CD1c-positive myeloid dendritic cell (primary cell): ENCODE measurements at regions not wholly inside any gene's neighbourhood (a gene's known extent, or its start where the extent isn't known, plus 50 kb on each side); places are given as distances from the start of the nearest gene placed in this dataset.
"Not testable (repeated sequence)": the region's sequence is repeated elsewhere in the genome, so short reads cannot be mapped to it uniquely, and the experiment has no call there.

Experiments
- DNase-seq: peaks from one replicate; pipeline ENCODE4 v3.0.0-alpha.2; 2016; ENCODE audit errors: extremely low spot score

DNA sequence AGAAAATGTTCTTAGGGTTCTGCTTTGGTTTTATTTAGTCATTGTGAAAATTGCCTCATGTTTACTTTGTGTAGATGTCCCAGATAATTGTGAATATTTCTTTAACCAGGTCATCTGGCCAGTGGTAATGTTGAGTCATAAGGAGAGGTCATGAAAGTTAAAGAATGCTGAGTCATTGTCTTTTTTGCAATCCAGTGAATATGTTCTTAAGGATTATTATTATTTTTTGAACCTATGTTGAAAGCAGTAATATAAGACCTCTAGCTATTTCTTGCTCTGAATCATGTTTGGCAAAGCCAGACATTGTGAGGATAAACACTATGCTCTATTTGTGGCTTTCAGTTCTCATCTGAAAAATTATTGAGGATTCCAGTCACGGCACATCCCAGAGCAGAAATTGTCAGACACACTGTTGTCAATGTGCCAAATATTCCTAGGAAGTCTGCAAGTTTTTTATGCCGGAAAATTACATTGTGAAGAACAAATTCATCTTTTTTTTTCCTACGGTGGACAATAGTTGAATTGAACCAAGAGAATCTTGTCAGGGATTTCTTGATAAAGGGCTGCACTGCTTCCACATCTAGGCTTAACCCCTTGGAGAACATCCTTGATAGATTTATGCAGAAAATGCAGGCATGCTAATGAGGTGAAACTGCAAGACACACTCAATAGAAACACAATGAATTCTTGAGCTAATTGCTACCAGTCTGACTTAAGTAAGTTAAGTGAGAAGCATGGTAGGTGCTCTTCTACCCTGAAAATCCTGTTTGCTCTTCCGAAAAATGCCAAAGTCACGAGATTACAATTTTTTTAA lies 369.6 kb downstream of the ATP23 start:
- DNase-seq, result no peak

DNA sequence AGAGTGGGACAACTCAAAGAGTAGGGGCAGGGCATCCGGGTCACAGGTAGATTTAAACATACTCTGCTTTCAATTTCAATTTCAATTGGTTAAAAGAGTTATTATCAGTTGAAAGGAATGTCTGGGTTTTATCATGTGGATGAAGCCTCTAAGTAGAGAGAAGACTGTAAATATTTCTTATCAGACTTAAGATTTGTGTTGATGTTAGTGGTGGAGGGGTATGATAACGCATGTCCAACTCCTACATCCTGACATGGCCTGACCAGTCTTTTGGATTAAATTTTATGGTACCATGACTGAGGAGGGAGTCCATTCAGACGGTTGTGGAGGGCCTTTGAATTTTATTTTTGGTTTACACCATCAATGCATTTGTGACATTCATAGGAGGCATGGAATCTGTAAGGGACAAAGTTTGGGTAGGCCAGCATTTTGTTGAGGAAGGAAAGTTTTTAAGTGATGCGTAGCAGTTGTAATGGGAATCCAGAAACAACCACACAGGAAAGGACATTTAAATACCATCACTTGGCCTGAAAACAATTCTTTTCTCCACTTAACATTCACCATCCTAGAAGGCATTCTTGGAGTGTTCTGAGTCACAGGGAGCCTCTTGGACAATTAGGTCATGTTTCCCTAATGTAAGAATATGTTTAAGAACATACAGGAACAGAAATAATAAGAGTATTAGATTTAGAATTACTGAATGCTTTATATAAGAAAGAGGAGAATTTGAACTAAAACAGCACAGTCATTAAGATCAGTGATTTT lies 371.9 kb downstream of the ATP23 start:
- DNase-seq, result no peak

DNA sequence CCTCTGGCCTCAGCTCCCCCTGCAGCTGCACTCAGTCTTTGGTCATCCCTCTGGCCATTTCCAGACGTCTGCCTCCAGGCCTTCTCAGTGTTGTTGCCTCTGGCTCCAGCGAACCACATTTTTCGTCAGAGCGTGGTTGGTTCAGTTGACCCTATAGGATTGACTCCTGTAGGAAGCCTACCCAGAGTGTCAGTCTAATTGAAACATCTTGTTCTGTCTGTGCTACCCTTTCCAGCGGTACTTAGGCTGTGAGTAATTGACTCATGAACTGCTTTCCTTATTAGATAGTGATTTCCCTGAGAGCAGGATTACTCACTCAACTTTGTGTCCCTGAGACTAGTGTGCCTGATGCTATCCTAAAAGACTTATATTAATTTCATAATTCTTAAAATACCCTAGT lies 373.2 kb downstream of the ATP23 start:
- DNase-seq, result no peak

DNA sequence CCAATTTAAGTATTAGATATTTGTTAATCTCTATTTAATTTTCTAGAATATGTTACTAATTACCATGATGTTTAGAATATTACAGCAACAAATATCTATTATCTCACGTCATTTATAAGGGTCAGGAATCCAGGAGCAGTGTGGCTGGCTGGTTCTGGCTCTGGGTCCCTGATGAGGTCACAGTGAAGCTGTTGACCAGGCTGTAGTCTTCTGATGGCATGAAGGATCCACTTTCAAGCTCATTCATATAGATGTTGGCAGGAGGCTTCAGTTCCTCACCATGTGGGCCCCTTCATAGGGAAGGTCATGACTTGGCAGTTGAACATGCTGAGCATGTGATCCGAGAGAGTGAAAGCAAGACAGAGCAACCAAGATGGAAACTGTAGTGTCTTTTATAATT lies 375.6 kb downstream of the ATP23 start:
- DNase-seq, result no peak

DNA sequence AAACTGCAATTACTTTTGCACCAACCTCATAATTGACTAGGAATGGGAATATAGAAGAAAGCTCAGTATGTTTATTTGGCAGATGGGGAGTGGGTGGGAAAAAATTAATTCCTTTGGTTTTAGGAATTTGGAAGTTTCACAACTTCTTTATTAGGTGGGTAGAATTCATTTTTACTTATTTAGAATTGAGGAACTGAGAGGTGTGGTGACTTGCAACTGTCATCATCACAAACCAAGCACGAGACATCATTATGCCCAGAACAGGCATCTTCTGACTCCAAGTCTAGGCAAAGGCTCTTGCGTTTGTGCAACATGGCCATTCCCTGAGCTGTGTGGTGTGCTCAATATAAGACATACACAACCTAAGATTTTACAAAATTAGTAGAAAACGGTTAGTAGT lies 380.0 kb downstream of the ATP23 start:
- peak; percentile 36 for DNase-seq

DNA sequence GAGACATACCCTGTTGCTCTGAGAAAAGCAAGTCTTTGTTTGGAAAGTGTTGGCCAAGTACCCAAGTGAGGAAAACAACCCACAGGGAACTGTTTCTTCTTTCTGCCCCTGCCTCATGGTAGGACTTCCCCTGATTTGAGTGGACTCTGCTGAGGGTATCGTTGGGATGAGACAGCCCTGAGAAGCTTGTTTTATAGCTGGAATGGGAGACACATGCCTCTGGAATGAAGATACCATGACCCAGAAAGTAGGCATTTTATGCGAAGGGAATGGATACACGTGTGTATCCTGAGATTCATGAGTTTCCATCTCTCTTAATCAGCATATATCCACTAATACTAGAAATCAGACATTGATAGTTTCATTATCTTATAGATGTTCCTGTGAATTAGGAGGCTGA lies 382.3 kb downstream of the ATP23 start:
- no peak for DNase-seq

DNA sequence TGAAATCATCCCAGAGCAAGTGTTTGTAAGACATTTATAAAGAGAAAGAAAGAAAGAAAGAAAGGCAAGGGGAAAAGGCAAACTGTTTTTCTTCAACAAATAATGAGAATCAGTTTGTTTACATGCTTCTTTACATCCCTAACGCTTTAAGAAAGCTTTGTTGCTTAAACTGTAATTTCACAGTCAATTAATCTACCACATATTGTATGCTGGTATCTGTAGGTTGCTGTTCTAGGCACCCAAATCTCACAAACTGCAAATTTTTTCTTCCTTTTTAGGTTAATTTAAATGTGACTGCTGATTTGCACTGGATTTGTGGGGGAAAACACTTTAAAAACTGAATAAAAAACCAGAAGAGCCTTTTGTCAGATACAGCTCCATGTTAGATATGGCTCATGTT lies 384.2 kb downstream of the ATP23 start:
- no peak for DNase-seq

DNA sequence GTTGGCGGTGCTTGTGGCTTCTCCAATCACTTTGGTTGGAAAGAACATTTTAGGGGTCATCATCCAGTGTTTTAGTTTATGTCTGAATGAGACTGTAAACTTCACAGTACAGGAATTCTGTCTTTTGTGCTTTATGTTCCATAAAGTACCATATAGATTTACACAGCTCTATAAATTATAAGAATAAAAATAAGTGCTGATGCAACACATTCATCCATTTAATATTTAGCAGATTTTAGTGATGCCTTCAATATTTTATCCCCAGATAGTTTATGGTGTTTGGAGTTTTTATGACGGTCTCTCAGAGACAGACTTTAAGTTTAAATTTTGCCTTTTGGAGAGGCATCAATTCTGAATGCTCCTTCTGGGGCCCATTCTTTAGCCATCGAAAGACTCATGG lies 385.2 kb downstream of the ATP23 start:
- no peak for DNase-seq

DNA sequence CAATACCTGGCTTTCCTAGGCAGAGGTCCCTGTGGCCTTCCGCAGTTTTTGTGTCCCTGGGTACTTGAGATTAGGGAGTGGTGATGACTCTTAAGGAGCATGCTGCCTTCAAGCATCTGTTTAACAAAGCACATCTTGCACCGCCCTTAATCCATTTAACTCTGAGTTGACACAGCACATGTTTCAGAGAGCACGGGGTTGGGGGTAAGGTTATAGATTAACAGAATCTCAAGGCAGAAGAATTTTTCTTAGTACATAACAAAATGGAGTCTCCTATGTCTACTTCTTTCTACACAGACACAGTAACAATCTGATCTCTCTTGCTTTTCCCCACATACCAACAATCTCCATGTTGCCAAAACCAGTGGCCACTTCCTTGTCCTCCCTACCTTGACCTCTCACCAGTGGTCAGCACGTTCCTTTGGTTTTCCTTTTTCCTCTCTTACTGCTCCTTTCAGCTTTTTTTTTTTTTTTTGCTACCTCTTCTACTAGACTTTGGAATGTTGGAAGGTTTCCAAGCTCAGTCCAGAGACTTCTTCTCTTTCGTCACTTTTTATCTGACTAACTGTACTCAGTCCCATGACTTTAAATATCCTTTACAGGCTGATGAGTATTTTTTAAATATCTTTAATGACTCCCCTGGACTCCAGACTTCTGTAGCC lies 395.3 kb downstream of the ATP23 start:
- DNase-seq, result not testable (repeated sequence)

DNA sequence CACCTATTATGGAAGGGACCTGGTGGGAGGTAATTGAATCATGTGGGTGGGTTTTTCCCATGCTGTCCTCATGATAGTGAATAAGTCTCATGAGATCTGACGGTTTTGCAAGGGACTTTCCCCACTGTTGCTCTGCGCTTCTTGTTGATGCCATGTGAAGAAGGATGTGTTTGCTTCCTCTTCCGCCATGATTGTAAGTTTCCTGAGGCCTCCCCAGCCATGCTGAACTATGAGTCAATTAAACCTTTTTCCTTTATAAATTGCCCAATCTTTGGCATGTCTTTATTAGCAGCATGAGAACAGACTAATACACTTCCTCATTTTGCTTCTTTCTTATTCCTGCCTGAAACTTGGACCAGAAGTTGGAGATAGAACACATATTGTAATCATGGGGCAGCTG lies 396.2 kb downstream of the ATP23 start:
- peak; percentile 13 for DNase-seq

DNA sequence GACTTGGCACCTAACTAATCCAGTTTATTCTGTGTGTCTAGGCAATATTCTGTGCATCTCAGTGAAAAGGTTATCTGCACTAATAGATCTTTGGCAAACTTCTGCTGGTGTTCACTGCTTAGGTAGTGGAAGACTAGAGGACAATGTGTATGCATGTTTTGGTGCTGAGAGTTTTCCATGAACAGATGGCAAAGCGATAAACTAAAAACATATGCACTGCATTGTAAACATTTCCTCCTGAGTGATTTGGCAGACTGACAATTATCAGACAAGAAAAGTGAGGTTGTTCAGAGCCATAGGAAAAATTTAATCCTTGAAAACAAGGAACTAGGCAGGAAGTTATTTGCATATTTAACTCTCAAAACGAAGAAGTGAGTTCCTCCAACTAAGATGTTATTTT lies 400.4 kb downstream of the ATP23 start:
- DNase-seq, result no peak

DNA sequence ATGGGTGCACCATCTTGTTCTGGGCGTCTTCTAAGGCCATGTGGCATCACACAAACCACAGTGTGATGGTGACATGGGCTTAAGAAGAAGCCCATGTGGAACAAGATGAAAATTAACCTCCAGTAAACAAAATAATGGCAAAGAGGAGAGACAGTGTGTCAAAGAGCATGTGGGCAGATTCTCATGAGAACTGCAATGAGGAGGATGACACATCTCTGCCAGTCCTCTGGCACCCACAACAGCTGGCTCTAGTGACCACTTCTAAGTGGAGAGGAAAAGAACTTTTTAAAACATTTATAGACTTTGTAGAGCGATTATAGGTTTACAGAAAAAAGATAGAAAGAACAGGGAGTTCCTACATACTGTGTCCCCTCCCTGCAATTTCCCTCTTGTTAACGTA lies 401.4 kb downstream of the ATP23 start:
- no peak for DNase-seq

DNA sequence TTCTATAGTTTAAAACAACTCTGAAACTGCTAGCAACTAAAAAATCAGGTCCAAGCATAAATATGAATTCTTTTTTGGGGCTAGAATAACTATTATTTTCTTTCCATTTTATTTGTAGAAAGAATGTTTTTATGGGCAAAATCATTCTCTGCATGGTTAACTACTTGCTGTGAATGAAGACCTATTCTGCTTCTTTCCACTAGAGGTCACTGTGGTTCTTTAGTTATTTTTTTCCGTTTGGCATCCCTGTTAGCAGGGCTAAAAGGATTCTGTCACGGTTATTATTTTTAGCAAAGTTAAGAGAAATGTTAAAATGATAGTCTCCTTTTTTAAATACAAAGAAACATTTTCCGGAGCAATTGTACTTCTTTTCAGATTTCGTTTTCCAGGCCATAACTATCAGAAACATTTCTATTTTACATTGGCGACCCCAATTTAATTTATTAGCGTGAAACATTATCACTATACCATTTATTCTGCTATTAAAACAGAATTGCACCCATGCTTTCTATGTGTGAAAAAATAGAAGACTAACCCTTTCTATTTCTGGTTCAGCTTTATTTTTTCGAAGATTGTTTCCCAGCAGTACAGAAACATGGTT lies 404.8 kb downstream of the ATP23 start:
- DNase-seq, result peak; percentile 43

DNA sequence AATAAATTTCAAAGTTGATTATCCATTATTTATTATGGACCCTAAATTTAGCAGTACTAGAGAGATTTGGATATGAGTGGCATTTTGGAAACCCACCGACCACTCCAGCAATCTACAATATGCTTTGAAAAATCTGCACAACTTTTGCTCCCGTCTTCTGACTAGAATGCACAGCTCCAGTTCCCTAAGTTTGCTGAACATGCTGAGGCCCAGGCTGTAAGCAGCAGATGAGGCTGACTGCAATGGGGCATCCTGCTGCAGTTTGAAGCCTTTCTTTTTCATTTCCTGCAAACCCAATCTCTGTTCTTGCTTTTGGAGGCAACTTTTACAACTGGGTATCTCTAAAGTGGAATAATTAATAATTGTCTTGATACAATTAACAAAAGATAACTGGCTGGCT lies 405.8 kb downstream of the ATP23 start:
- DNase-seq, result no peak

DNA sequence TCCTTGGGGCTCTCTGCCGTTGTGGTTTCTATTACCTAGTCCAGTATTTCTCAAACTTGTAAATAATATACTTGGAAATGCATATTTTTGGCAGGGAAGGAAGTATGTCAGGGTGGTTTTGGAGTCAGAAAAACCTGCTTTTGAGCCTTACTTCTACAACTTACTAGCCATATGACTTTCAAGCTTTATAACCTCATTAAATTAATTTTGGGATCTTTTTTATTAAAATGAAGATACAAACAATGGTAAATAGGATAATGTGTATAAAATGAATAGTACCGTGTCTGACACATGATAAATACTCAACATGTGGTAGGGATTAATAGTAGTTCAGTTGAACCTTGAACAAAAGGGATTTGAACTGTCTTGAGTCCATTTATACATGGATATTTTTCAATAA lies 406.3 kb downstream of the ATP23 start:
- no peak for DNase-seq

DNA sequence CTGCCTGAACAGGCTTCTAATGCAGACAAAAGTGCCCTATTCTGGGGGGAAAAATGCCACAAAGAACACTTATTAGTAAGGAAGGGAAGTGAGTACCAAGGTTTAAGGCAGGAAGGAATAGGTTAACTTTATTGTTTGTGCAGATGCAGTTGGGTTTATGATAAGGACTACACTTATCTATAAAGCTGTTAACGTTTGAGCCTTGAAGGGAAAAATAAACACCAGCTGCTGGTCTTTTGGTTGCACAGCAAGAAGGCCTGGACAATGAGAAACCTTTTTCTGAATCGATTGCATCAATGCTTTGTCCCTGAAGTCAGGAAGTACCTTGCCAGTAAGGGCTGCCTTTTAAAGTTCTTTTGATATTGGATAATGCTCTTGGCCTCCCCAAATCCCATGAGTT lies 407.8 kb downstream of the ATP23 start:
- no peak for DNase-seq

DNA sequence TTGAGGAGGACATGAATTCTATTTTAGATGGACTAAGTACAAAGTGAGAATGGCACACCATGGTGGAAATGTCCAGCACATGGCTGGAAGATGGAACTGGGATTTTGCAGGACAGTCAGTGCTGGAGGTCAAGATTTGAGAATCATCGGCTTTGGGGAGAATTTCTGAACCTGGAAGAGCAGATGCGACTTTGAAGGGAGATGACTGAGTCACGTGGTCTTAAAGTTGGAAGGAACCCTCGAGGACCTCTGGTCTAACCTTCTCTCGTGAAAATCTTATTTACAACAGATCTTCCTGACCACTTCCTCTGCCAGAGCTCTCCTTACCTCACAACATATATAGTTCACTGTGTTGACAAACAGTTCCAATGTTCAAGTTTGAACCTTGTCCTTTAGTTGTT lies 415.4 kb downstream of the ATP23 start:
- DNase-seq, result no peak

DNA sequence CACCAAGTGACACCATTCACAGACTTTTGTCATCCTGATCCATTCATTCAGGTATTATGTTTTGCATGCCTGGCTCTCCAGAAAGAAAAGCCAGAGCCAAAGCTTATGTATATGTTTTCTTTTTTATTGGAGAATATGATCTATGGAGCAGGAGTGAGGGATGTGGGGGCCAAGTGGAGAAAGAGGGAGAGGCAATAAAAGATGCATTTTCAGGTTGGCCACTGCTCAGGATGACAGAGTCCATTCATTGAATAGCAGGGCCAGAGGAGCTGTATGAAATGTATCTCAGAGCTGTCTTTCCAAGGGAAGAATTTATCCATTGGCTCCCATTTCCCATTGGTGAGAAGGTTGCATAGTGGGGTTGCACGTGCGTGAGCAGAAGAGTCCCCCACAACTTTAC lies 416.1 kb downstream of the ATP23 start:
- DNase-seq, result no peak

DNA sequence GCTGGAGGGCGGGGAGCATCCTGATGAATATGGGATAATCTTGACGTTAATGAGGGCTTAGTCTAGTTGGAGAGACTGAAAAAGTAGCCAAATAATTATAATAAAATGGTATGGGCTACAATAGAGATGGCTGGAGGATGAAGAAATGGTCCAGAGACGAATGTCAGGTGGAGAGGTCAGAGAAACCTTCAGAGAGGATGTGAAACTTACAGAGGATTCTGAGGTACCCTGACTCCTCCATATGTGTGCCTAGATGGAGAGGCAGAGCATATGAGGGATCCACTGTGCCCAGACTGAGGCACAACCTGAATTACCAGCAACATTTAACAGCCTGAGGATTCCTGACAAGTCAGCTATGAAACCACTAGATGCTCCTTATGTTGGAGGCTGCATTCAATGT lies 417.0 kb downstream of the ATP23 start:
- DNase-seq, result no peak

DNA sequence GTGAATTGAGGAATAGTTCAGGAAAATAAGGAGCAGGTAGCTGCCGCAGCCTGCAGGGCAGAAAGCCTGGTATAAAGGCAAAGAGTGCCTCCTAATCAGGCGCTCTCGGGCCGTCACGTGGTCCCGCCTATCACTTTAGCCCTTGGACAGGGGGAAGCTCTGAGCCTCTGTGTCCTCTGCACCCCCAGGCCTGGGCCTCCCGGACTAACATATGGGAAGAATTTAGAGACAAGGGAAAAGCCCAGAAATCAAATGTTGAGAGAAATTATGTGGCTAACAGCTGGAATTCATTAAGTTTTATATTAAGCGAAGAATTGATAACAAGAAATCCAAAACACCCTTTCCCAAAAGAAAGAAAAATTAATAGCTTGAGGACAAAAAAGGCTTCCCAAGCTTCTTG lies 417.7 kb downstream of the ATP23 start:
- DNase-seq, result no peak

DNA sequence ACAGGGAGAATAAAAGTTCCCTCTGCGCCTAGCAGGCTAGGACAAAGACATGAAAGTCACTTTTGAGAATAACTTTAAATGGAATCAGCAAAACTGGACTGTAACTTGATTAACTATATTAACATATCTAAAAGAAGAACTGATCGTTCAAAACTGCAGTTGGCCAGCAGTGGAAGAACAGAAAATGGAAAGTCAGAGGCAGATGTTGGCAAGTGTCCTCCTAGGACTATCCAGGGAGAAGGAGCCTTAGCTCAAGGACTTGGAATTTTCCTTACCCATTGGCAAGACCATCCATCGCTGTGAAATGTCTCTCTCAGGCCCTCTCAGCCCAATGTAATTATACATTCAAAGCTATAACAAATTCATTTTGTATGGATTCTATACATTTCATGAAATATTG lies 419.7 kb downstream of the ATP23 start:
- no peak for DNase-seq

DNA sequence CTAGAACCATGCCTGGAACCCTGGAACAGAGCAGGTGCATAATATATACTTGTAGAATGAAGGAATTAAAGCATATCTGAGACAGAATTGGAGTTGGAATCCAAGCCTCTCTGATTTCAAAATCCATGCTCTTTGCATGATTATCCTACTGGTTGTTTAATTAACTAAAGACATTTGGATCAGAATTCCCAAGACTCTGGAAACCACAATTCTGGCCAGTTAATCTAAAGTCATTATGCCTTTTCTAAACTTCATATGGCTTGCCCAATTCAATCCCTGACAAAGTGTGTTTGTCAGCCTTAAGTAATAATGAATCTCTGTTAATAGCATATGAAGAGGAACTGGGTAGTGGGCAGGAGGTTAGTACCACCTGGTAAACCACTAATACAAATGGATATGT lies 422.6 kb downstream of the ATP23 start:
- DNase-seq, result no peak
